ENCODE measurements at regions not wholly inside any gene's neighbourhood (a gene's known extent, or its start where the extent isn't known, plus 50 kb on each side); places are given as distances from the start of the nearest gene placed in this dataset.

GRCh38 chr16:61530697-61531096 lies 505.5 kb downstream of the CDH8 start:
- TF ChIP-seq CTCF (conservative IDR thresholded peaks at IDR 0.05; ENCODE audit: low read depth, low read length), result no peak
- TF ChIP-seq EZH2phosphoT487 (IDR thresholded peaks at IDR 0.05; ENCODE audit: borderline replicate concordance, low read length), result no peak

Data from PC-3 (cell line).